ENCODE measurements at regions not wholly inside any gene's neighbourhood (a gene's known extent, or its start where the extent isn't known, plus 50 kb on each side); places are given as distances from the start of the nearest gene placed in this dataset.

GRCh38 chr5:112687306-112687705 is 50.4 kb upstream of the APC start:
- DNase-seq (ENCODE audit: low read depth): no peak
- no peak for TF ChIP-seq CTCF (conservative IDR thresholded peaks at IDR 0.05; ENCODE audit: low read depth, low read length)

More at GRCh38 chr5:112687306-112687705, 50.4 kb upstream of the APC start:
- H3K4me3 ChIP-seq (ENCODE audit: low read depth, low read length): no peak overlapping the region

Measured in choroid plexus epithelial cell (primary cell).